ENCODE measurements at regions not wholly inside any gene's neighbourhood (a gene's known extent, or its start where the extent isn't known, plus 50 kb on each side); places are given as distances from the start of the nearest gene placed in this dataset.

GRCh38 chr18:61664419-61665084, 228.3 kb downstream of the RNF152 start:
- TF ChIP-seq TSHZ2 (CRISPR knock-in tag; IDR thresholded peaks at IDR 0.05) (no peak), PPARA (CRISPR knock-in tag; IDR thresholded peaks at IDR 0.05; ENCODE audit: borderline replicate concordance) (no peak), TOX (CRISPR knock-in tag; IDR thresholded peaks at IDR 0.05; ENCODE audit: borderline replicate concordance) (no peak), TCF4 (CRISPR knock-in tag; IDR thresholded peaks at IDR 0.05; ENCODE audit: borderline replicate concordance) (no peak), SNAI2 (CRISPR knock-in tag; IDR thresholded peaks at IDR 0.05) (no peak), ISL1 (CRISPR knock-in tag; IDR thresholded peaks at IDR 0.05) (no peak), ZNF565 (CRISPR knock-in tag; conservative IDR thresholded peaks at IDR 0.05; ENCODE audit: low read depth) (no peak), CREB5 (CRISPR knock-in tag; IDR thresholded peaks at IDR 0.05; ENCODE audit: low read depth) (no peak), ESRRG (CRISPR knock-in tag; IDR thresholded peaks at IDR 0.05) (no peak), ZNF70 (CRISPR knock-in tag; IDR thresholded peaks at IDR 0.05) (no peak), GLIS3 (CRISPR knock-in tag; IDR thresholded peaks at IDR 0.05) (no peak), ZC3H10 (CRISPR knock-in tag; IDR thresholded peaks at IDR 0.05) (no peak), BACH2 (CRISPR knock-in tag; IDR thresholded peaks at IDR 0.05; ENCODE audit: borderline replicate concordance) (no peak), PATZ1 (CRISPR knock-in tag; IDR thresholded peaks at IDR 0.05; ENCODE audit: borderline replicate concordance) (no peak), POU6F1 (CRISPR knock-in tag; IDR thresholded peaks at IDR 0.05; ENCODE audit: borderline replicate concordance, low read depth) (no peak), ARNTL (CRISPR knock-in tag; IDR thresholded peaks at IDR 0.05; ENCODE audit: borderline replicate concordance, low read depth) (no peak), OSR1 (CRISPR knock-in tag; IDR thresholded peaks at IDR 0.05) (no peak), ZFP3 (CRISPR knock-in tag; IDR thresholded peaks at IDR 0.05) (no peak), ZNF8 (CRISPR knock-in tag; IDR thresholded peaks at IDR 0.05) (no peak)
- no peak for ATAC-seq

GRCh38 chr18:61662726-61663125, 230.1 kb downstream of the RNF152 start:
- no peak for ATAC-seq
- TF ChIP-seq TSHZ2 (CRISPR knock-in tag; IDR thresholded peaks at IDR 0.05) (no peak), CSDC2 (CRISPR knock-in tag; IDR thresholded peaks at IDR 0.05) (no peak), ZNF8 (CRISPR knock-in tag; IDR thresholded peaks at IDR 0.05) (no peak), ZFP3 (CRISPR knock-in tag; IDR thresholded peaks at IDR 0.05) (no peak), RARB (CRISPR knock-in tag; IDR thresholded peaks at IDR 0.05) (no peak), CREB5 (CRISPR knock-in tag; IDR thresholded peaks at IDR 0.05; ENCODE audit: low read depth) (no peak), PPARA (CRISPR knock-in tag; IDR thresholded peaks at IDR 0.05; ENCODE audit: borderline replicate concordance) (no peak), SNAI2 (CRISPR knock-in tag; IDR thresholded peaks at IDR 0.05) (no peak)
